ENCODE measurements at regions not wholly inside any gene's neighbourhood (a gene's known extent, or its start where the extent isn't known, plus 50 kb on each side); places are given as distances from the start of the nearest gene placed in this dataset.

- Mint-ChIP-seq H3K27ac (no peak overlapping the region), H3K9me3 (no peaks in the 10 kb centered on the region), H3K4me3 (no peak overlapping the region), H3K36me3 (ENCODE audit: insufficient read depth in 1 of 3, low read depth in 3 of 3) (no peaks in the 10 kb centered on the region), H3K27me3 (ENCODE audit: low read depth) (no peaks in the 10 kb centered on the region), H3K4me1 (peaks cover 2 to 5% of the 10 kb centered on the region in 2 experiments; a peak in 3 of 4 replicates)
- Histone ChIP-seq H4K91ac (ENCODE audit: insufficient read length, low read depth, low read length) (no peak overlapping the region), H3K23me2 (ENCODE audit: insufficient read length, low read depth, low read length, poor library complexity, severe bottlenecking) (no peaks in the 10 kb centered on the region), H2BK5ac (ENCODE audit: insufficient read length, low read length) (no peak overlapping the region), H4K5ac (ENCODE audit: insufficient read length, low read depth, low read length) (no peak overlapping the region), H3K9ac (ENCODE audit: extremely low read depth, insufficient read length, low read length) (no peak overlapping the region), H3K27ac (ENCODE audit: insufficient read length, low read depth, low read length) (no peak overlapping the region), H3K18ac (ENCODE audit: insufficient read length, low read depth, low read length) (no peak overlapping the region), H2BK15ac (ENCODE audit: low read depth, low read length) (no peak overlapping the region), H4K20me1 (ENCODE audit: control insufficient read depth, insufficient read depth, insufficient read length) (no peaks in the 10 kb centered on the region), H2BK120ac (ENCODE audit: low read depth, low read length, poor library complexity, severe bottlenecking) (no peak overlapping the region), H3T11ph (ENCODE audit: low read length) (no peak overlapping the region), H3K23ac (ENCODE audit: insufficient read length, low read depth, low read length) (no peak overlapping the region), H2BK20ac (ENCODE audit: low read depth, low read length, poor library complexity, severe bottlenecking) (no peak overlapping the region), H3K4me2 (ENCODE audit: insufficient read depth, insufficient read length, low read length) (no peak overlapping the region), H2AK5ac (ENCODE audit: insufficient read length, low read length) (no peak overlapping the region), H2AFZ (ENCODE audit: low read length) (no peak overlapping the region), H3K4me1 (ENCODE audit: insufficient read depth, low read length) (no peaks in the 10 kb centered on the region), H3K14ac (ENCODE audit: insufficient read depth, low read length) (no peak overlapping the region), H2BK12ac (ENCODE audit: insufficient read length, low read depth, low read length) (no peak overlapping the region), H3K79me1 (ENCODE audit: insufficient read depth, low read depth, low read length, poor library complexity, severe bottlenecking) (no peaks in the 10 kb centered on the region), H3K27me3 (ENCODE audit: insufficient read depth, low read length) (no peaks in the 10 kb centered on the region), H4K8ac (replicated peaks; ENCODE audit: insufficient read length, low read depth, low read length) (no peak overlapping the region), H3K56ac (ENCODE audit: insufficient read length, low read depth, low read length) (no peak overlapping the region), H3K79me2 (ENCODE audit: insufficient read depth, low read length) (no peaks in the 10 kb centered on the region), H3K4ac (ENCODE audit: low read depth, low read length) (no peak overlapping the region), H3K9me3 (ENCODE audit: control insufficient read depth, low read depth, low read length) (no peaks in the 10 kb centered on the region)
- no peak for TF ChIP-seq CTCF (conservative IDR thresholded peaks at IDR 0.05)
- DNase-seq, result no peak
- no CpG with 5 or more reads among the region's 5 CpGs for WGBS (ENCODE audit: extremely low coverage, insufficient read length, low lambda C conversion rate)
Observed at GRCh38 chr12:77437206-77437605, 371.8 kb upstream of the E2F7 start.
